HG02759 (cell line): ENCODE measurements at regions not wholly inside any gene's neighbourhood (a gene's known extent, or its start where the extent isn't known, plus 50 kb on each side); places are given as distances from the start of the nearest gene placed in this dataset.

Experiments
- ATAC-seq: cut with Tn5 transposase; IDR thresholded peaks from one replicate; pipeline ENCODE4 v1.9.1; 2021; ENCODE audit warnings: mild to moderate bottlenecking, moderate library complexity; ENCODE audit not compliant: unreplicated experiment

DNA sequence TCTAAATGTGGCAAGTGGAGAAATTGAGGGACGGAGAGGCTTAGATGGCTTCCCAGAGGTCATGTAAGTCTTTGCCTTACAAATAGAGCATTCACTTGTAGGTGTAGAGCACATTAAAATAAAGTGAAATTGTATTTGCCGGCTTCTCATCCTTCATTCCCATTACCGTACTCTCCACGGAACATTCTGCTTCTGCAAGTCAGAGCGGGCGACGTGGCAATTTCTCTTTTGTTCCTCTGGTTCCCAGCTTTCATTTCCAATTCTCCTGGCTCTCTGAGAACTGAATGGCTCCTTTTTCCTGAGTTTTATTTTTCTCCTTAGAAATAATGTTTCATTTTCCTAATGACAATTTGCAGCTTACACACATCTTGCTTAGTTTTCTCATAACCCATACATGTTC is 51.3 kb upstream of the PFKP start:
- ATAC-seq, result no peak

DNA sequence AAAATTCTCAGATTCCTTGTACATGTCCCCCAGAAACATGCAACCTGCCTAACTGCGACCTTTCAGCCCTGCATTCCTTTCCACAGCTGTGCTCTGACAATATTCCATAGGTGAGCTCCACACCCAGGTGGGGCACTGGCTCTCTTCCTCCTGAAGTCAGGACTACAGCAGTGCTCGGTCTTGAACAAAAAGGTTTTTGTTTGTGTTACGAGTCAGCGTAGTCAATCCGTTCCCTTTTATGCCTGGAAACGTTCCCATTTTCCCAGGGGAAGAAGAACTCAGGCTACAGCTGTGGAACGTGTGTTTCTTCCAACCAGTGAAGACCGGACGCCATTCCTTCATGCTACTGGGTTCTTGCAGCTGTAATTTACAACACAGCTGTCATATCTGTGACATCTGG is 52.4 kb upstream of the PFKP start:
- ATAC-seq, result no peak

DNA sequence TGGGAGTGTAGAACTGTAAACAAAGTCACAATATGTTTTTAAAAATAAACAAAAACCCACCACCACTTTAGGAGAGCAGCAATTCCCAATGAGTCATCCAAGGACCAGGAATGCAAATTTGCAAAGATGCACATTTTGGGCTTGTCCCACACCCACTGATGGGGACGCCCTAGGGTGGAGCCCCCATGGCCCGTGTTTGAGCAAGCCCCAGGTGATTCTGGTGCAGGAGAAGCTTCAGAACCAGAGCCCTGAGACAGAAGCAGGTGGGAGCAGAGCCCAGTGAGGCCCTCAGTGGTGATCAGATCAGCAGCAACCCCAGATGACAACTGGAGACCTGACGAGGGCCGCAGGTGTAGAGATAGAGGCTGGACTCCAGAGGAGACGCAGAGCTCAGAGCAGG is 55.1 kb upstream of the PFKP start:
- no peak for ATAC-seq

DNA sequence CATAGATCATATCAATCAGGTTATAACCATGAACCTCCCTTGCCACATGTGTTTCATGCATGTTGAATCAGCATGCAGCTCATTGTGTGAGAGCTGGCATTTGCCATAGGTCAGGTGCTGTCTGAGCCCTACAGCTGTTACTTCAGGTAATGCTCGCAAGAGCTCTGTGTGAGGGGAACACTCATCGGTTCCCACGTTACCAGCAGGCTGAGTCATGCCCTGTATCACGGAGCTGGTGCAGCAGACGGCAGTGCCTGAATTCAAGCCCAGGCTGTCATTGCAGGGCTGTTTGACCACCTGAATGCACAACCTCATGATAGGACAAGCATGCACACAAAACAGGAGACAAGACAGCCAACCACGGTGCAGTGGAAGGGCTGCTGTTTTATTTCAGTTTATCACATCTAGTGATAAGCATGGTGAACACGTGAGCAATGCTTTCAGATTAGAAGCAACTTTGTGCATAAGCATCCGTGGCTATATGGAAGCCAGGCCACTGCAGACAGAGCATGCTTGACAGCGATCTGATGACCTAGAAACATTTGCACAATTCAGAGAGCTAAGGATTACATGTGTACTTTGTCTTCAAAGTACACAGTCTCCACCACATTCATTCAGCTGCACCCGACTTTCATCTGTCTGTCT is 56.4 kb upstream of the PFKP start:
- ATAC-seq, result no peak

DNA sequence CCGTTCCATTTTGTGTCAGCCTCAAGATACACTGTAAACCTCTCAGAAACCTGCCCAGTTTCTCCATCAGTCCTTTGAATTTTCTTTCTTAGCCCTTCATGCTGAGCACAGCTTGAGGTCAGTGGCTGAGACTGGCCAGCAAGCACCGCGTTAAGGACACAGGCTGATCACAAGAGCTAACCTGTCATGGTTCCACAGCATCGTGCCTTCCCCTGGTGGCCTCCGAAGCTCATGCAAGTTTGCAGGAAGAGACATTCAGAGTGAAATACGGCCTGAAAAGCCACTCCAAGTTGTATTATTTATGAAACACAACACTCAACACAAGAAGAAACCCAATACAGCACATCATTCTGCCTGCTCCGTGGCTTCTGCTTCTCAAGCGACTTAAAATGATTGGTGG is 57.0 kb upstream of the PFKP start:
- no peak for ATAC-seq

DNA sequence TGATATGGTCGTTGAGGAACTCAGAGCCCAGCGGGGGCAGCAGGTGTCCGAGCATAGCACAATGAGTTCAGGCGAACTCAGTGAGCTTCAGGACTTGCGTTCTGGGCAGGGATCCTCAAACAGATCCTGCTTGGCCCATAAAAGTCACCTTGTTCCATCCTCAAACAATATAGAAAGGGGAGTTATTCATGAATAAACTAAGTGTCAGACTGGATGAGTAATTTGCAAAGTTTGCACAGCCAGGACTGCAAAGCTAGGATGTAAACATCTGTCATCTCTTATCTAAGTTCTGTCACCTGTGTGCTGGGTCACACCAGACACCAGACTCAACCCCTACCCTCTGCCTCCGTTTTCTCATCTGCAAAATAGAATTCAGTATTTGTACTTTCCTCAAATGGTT is 58.0 kb upstream of the PFKP start:
- no peak for ATAC-seq

DNA sequence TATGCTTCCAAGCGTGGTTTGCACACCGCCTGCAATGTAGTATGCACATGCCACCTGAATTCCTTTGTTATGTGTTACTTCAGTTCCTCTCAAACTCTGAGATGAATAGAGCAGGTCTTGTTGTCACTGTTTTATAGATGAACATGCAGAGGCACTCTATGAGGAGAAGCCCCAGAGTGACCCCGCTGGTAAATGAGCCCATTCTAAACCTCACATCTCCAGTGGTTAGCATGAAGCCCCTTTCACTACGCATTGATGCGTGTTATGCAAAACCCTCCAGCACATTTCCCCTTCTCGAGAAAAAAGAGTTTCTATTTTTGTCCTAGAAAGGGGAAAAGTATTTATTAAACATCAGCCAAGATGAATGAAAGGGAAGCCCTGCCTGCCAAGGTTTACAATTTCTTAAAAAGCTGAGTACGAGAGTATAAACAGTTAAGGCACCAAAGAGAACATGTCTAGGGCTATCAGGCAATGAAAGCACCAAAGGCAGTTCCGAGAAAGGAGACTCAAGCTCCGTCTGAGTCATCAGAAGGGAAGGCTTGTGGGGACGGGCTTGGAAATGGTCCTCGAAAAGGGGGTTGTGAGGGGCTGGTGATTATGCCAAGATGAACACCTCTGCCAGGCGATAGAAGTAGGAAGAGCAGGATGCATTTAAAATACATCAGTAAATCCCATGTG is 58.7 kb upstream of the PFKP start:
- ATAC-seq, result no peak

DNA sequence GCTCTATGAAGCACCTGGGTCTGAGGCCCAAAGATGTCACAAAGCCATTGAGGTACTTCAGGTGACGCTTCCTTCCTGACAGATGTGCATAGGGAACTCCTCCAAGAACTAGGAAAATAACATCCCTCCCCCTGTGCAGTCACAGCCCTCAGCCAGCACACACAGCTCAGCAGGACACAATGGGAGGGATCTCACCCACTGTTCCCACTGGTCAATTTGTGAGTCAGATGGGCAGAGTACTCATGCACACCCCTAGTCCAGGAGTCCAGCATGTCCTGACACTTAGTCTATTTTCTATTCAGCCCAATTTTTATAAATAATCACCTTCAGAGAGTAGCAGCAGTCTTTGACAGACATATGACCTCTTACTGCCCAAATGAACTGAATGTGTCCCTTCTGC is 60.7 kb upstream of the PFKP start:
- no peak for ATAC-seq

DNA sequence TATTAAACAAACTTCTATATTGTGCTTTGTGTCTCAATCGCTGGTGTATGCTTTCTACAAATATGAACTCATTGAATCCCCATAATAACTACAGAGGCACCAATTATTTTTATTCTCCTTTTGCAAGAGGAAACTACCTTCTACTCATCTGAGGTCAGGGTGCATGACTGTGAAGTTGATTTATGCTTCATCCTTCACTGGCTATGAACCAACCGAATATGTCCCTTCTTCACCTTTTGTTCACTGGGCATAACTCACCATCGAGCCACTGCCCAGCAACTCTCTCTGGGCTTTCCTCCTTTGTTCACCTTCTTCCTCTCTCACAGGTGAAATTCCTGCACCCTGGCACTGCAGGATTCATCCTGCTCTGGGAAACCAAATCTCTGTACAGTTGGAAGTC is 61.3 kb upstream of the PFKP start:
- no peak for ATAC-seq

DNA sequence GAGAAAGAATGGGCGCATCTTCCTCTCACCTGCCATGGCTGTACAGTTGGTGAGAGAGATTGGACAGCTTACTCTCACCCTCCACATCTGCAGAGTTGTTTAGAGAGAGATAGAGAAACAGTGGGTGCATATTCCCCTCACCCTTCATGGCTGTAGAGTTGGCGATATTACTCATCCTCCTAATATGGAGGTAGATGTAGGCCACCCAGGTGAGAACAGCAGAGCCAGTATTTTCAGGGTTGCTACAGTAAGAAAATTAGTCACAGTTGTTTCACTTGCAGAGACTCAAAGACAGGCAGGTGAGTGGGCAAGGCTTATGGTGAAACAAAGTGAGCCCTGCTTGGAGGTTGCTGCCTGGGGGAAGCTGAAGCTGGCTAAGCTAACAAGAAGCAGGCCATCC is 65.0 kb upstream of the PFKP start:
- ATAC-seq, result no peak

DNA sequence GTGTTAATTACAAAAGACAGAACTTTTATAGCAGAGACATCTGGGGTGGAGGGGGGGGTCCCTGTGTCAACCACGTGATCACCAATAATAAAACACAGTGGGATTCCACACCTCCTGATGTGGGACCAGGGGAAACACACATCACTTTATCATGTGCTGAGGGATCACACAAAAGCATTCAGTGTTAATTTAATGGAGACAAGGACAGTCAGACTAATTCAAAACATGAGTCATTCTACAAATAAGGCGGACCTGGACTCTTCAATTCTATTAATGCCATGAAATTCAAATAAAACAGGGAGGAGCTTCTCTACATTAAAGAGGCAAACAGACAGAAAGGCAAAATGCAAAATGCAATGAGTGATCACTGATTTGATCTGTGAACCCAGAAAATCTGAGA is 67.3 kb upstream of the PFKP start:
- ATAC-seq, result no peak

DNA sequence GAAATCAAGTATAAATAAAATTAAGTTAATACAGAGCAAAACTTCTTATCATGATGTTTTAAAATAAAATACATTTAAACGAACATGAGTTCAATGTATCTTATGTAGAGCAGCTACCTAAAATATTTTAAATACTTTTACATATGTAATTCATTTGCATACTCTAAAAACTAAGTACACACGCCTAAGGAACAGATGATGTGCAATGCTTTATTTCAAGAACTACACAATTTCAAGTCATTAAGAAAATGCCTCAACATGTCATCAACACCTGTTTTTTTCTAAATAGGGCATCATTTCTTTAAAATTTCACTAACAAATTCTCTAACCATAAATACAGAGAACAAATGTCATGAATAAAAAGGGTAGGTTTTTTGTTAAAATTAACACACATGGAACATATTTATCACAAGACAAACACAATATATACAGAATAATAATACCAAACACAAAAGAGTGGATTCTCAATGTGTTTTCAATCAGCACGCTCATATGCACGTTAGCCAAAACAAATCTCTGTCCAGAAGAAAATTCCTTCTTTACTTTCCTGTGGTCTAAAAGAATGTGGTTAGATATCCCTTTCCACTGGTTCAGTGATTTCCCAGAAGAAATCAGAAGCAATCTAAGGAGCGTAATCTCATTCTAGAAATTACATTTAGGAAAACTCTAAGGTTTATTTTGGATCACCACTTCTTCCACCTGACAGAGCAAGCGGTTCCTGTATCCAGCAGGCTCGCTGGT is 73.0 kb upstream of the PFKP start:
- no peak for ATAC-seq

DNA sequence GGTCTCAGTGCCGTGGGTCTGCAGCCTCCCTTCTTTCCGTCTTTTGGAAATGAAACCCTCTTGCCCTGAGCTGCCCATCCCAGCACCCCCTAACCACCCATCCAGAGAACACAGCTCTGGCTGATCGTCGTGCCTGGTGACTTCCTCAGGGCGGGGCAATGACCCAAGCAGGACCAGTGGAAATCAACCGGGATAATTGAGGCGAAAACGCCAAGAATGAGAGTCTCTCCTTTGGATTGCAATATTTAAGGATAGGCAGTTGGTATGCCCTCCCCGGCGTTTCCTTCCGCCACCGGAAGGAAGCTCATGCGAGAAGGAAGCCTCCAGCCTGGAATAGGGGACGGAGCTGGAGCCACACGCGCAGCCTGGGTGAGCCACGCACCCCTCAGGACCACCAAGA is 73.7 kb upstream of the PFKP start:
- ATAC-seq, result no peak

DNA sequence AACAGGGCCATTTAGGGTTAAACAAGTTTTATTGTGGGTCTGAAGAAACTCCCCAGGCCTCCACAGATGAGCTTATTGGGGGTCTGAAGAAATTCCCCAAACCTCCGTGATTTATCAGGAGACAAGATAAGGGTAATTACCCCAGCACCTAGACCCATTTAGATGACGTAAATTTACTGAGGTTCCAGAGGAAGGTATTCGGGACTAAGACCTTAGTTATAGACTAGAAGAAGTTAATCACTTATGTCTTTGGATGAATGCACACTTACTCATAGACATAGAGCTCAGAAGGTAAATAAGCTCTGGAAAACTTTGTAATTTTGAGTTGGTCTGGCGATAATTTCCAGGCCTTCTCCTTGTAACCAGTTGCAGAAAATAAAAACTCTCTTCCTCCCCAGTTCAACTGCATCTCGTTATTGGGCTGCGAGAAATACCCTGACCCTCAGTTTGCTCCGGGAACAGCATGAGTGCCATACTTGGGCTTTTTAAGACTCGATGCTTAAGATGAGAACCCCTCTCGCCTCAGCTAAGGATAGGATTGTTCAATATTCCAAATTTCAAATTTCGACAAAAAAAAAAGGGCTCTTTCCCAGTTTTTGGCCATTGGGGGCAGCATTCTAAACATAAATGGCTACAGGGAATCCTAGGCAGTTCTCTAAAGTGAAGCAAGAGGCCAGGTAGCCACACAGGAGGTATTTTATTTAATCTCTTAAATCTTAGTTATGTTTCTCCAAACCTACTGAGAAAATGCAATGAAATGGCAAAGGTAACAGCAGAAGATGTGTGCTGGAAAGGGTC is 74.7 kb upstream of the PFKP start:
- no peak for ATAC-seq

DNA sequence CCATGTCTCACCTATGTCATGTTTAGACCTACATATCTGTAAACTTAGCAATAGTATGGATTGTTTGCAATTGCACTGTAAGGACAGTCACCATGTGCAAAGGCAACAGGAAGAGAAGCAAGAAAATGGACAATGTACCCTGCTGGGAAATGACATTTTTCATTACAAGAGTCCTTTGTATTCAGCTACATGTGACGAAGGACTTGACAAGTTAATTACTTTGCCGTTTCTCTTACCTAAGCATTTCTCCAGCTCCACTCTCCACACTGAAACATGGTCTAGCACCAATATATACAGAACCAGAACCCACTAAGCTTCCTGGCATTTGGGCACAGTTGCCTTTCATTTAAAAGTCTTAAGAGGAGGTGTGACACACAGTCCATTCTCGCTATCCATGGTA is 76.6 kb upstream of the PFKP start:
- ATAC-seq, result no peak

DNA sequence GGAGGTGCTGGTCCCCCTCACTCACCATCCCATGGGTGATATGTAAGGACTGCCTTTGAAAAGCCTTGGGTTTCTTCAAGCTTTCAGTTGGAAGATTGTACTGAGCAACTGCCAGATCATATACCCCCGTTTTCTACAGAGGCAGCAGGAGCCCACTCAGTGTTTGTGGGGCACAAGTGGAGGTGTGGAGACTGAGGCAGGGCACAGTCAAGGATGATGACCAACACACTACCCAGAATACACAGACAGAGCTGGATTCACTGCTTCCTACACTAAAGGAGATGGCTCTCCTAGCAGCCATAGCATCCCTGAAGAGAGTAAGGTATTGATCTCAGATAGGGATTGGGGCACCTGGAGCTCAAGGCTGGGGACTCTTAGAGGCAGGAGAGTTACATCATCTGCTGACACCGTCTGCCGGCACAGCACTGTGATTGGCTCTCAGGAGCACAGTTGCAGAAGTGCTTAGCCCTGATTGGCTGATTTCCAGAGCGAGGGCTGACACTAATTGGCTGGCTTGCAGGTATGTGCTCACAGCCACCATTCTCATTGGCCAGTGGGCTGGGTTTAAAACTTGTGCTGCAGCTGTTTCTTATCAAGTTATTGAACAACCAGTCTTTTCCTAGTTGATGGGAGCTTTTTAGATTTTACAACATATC is 77.9 kb upstream of the PFKP start:
- no peak for ATAC-seq

DNA sequence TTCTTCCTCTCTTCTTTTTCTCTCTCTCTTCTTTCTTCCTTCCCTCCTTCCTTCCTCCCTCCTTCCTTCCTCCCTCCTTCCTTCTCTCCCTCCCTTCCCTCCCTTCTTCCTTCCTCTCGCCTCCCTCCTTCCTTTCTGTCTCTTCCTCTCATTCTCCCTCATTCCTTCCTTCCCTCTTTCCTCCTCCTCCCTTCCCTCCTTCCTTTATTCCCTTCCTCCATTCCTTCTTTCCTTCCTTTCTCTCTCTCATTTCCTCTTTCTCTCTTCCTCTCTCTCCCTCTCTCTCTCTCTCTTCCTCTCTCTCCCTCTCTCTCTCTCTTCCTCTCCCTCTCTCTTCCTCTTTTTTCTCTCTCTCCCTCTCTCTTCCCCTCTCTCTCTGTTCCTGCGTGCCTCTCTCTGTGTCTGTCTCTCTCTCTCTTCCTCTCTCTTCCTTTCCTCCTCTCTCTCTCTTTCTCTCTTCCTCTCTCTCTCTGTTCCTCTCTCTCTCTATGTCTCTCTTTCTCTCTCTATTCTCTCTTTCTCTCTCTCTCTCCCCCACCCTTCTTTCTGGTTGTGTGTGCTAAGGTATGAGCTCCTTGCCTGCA is 80.1 kb upstream of the PFKP start:
- no peak for ATAC-seq

DNA sequence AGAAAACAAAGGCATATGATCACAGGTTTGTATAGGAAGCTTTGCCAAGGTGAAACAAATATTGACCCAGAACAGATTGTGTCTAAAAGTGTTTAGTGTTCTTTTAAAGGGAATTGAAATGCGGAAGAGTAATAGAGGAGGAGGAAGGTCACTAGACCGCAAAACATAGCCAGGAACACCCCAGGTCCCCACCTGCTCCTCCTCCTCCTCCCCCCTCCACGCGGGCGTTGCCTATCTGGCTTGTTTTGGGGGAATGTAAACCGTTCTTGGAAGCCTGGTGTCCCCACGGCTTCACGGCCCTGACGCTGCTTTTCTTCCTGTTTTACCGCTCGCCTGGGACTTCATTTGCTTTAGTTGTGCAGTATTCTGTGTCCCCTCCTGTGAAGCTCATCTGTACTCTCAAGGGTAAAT is 81.0 kb upstream of the PFKP start:
- ATAC-seq, result no peak

DNA sequence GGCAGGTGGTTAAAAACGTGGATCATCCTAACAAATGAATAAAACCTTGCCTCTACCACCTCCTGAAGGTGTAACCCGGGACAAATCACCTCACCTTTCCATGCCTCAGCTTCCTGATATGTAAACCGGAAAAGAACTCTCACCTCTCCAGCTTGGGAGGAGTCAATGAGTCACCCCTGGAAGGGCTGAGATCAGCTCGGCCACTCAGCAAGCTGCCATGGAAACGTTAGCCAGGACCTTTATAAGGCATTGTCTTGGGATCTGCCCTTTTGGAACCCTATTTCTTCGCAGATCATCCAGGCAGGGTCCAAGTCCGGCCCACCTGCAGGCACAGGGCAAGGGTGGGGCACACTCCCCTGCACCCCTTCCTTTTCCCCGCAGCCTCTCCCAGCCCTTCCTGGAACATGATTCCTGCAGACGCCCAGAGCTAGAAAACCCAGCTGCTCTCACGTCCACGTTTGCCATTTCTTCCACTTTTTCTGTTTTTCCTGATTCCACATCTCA is 81.6 kb upstream of the PFKP start:
- ATAC-seq, result no peak

DNA sequence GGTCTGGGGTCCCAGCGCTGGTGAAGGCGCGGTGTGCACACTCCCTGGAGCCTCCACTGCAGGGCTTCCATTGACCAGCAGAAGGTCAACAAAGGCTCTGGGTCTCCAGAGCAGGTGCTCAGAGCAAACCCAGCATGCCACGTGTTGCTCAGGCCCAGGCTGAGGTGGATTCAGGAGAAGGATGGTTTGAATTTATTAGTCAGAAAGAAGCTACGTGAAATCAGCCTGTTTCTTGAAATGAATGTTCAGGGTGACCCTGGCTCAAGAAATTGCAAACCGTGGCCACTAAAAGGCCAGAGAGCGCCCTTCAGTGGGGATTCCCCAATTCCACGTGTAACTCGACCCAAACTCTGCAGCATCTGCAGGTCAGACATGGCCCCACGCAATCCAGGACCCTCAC is 82.7 kb upstream of the PFKP start:
- ATAC-seq, result peak; percentile 34

DNA sequence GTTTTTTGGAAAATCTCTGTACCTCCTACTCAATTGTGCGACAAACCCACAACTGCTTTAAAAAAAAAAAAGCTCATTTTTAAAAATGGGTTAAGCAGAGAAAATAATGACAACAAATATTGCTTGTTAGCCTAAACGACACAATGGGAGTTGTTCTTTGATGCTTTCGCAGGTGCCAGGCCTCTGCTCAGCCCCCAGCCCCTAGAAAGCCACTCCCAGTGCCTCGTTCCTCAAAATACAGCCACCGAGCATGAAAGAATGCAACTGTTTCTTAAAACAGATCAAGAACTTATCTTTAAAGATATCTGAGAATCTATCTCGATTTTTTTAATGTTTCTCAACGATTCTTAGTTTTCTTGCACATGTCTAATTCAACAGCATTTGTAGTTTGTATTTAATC is 85.2 kb upstream of the PFKP start:
- ATAC-seq, result no peak
